Gastrocnemius medialis (tissue), 4 donors: ENCODE measurements at regions not wholly inside any gene's neighbourhood (a gene's known extent, or its start where the extent isn't known, plus 50 kb on each side); places are given as distances from the start of the nearest gene placed in this dataset.
"Not testable (repeated sequence)": the region's sequence is repeated elsewhere in the genome, so short reads cannot be mapped to it uniquely, and the experiment has no call there.

ENCODE experiments used
- CTCF ChIP-seq, 5 experiments: fragments of 450-650 bp in 3 of 5; fragments of 200-600 bp in 2 of 5; sonication (generic) in 2 of 5; IDR thresholded peaks in 4 of 5; conservative IDR thresholded peaks in 1 of 5; 1 replicate in 4 of 5; 2 replicates in 1 of 5; pipeline ENCODE4 v1.5.1; 2016 to 2019; ENCODE audit warnings: antibody characterized with exemption in 5 of 5, mild to moderate bottlenecking in 3 of 5, moderate library complexity in 3 of 5
- POLR2A ChIP-seq, 2 donors: fragments of 450-650 bp; IDR thresholded peaks; one replicate each; pipeline ENCODE4 v1.6.1; 2017; ENCODE audit warnings: antibody characterized with exemption in 2 of 2, mild to moderate bottlenecking in 2 of 2, moderate library complexity in 2 of 2

GRCh38 chr1:189644156-189644555 lies 833.5 kb downstream of the BRINP3 start:
- not testable (repeated sequence) for TF ChIP-seq CTCF (IDR thresholded peaks at IDR 0.05 in 4 of 5, conservative IDR thresholded peaks at IDR 0.05 in 1 of 5); POLR2A (IDR thresholded peaks at IDR 0.05)
